ENCODE measurements at regions not wholly inside any gene's neighbourhood (a gene's known extent, or its start where the extent isn't known, plus 50 kb on each side); places are given as distances from the start of the nearest gene placed in this dataset.

GRCh38 chrX:76915836-76916235, 488.3 kb downstream of the MAGEE1 start:
- TF ChIP-seq CTCF (conservative IDR thresholded peaks at IDR 0.05 in 1 of 2, IDR thresholded peaks at IDR 0.05 in 1 of 2; ENCODE audit: extremely low read depth in 1 of 2, insufficient read depth in 1 of 2, low read depth in 1 of 2, low read length in 2 of 2) (no peak), EZH2 (IDR thresholded peaks at IDR 0.05; ENCODE audit: borderline replicate concordance, low read length) (no peak)

Data from mammary epithelial cell (primary cell).